GM12892 (cell line): ENCODE measurements at regions not wholly inside any gene's neighbourhood (a gene's known extent, or its start where the extent isn't known, plus 50 kb on each side); places are given as distances from the start of the nearest gene placed in this dataset.

Experiments used
- POLR2A ChIP-seq: IDR thresholded peaks from 2 replicates; pipeline ENCODE4 v1.6.1; 2011; ENCODE audit warnings: low read depth, low read length, control low read depth
- POLR2AphosphoS5 ChIP-seq: IDR thresholded peaks from 2 replicates; pipeline ENCODE4 v1.6.1; 2011; ENCODE audit warnings: low read depth, low read length, control low read depth
- TAF1 ChIP-seq: IDR thresholded peaks from 2 replicates; pipeline ENCODE4 v1.6.1; 2011; ENCODE audit warnings: low read depth, mild to moderate bottlenecking, control low read depth, low read length, borderline replicate concordance

DNA sequence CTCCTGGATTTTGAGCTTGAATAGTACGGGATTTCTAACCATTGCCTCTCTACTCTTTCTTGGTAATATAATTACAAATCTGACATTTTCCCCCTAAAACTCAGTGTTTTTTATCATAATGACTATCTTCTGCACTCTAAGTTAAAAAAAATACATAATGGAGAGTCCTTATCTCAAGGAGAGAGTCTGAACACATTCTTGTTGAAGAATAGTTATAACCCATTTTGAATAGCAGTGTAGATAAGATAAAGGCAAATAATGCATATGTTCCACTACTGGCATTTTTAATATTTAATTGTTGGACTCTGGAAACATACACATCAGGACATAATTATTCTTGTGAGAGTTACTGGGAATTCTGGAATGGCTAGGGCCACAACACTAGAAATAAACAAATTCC lies 456.5 kb upstream of the ANO5 start:
- TF ChIP-seq POLR2A, result no peak
- no peak for TF ChIP-seq POLR2AphosphoS5
- no peak for TF ChIP-seq TAF1
